Natural killer cell (primary cell): ENCODE measurements at regions not wholly inside any gene's neighbourhood (a gene's known extent, or its start where the extent isn't known, plus 50 kb on each side); places are given as distances from the start of the nearest gene placed in this dataset.

Experiments
- ATAC-seq, 3 donors: fragments of 150-1000 bp in 2 of 3; fragments of 200-7000 bp in 1 of 3; cut with Tn5 transposase; 1 replicate in 1 of 3; 2 replicates in 2 of 3; pipeline ENCODE4 v1.10.0; 2021; ENCODE audit warnings: mild to moderate bottlenecking in 2 of 3, moderate library complexity in 2 of 3
- DNase-seq, 2 donors: peaks; one replicate each; pipeline versions ENCODE4 v3.0.0 to v3.0.0-alpha.2; 2013 to 2021; ENCODE audit warnings: mixed read lengths in 1 of 2
- H3K27ac ChIP-seq: one replicate; pipeline ENCODE4 v1.5.1; 2013; ENCODE audit warnings: mild to moderate bottlenecking, low read length
- H3K27me3 ChIP-seq: one replicate; pipeline ENCODE4 v1.6.1; 2013; ENCODE audit warnings: low read length; ENCODE audit not compliant: control insufficient read depth, insufficient read depth
- H3K36me3 ChIP-seq: one replicate; pipeline ENCODE4 v1.6.1; 2013; ENCODE audit warnings: low read length; ENCODE audit not compliant: control insufficient read depth, insufficient read depth
- H3K4me1 ChIP-seq: one replicate; pipeline ENCODE4 v1.6.1; 2013; ENCODE audit warnings: low read length; ENCODE audit not compliant: control insufficient read depth, insufficient read depth
- H3K4me3 ChIP-seq: one replicate; pipeline ENCODE4 v1.5.1; 2013; ENCODE audit warnings: low read length
- H3K9me3 ChIP-seq: one replicate; pipeline ENCODE4 v1.6.1; 2013; ENCODE audit warnings: low read length; ENCODE audit not compliant: control insufficient read depth, insufficient read depth
- H3K27ac Mint-ChIP-seq, 2 donors: one replicate each; pipeline ENCODE4 v1.8.0; 2022; ENCODE audit warnings: mild to moderate bottlenecking in 2 of 2, mixed read lengths in 2 of 2, moderate library complexity in 1 of 2
- H3K27me3 Mint-ChIP-seq, 2 donors: one replicate each; pipeline ENCODE4 v1.8.0; 2022; ENCODE audit warnings: low read depth in 2 of 2, mixed read lengths in 2 of 2
- H3K36me3 Mint-ChIP-seq: one replicate; pipeline ENCODE4 v1.8.0; 2022; ENCODE audit warnings: mixed read lengths
- H3K4me1 Mint-ChIP-seq, 2 donors: one replicate each; pipeline ENCODE4 v1.8.0; 2022; ENCODE audit warnings: mixed read lengths in 2 of 2
- H3K4me3 Mint-ChIP-seq: one replicate; pipeline ENCODE4 v1.8.0; 2022; ENCODE audit warnings: mild to moderate bottlenecking, moderate library complexity, mixed read lengths
- H3K9me3 Mint-ChIP-seq, 2 donors: one replicate each; pipeline ENCODE4 v1.8.0; 2022; ENCODE audit warnings: mixed read lengths in 2 of 2
- WGBS: methylation state at CpG from one replicate; pipeline ENCODE4 v1.1.7; 2013; ENCODE audit warnings: missing lambda C conversion rate; ENCODE audit not compliant: insufficient coverage; 5-methylcytosine and 5-hydroxymethylcytosine counted together
- intact Hi-C: fragments of 100-400 bp; cut with micrococcal nuclease; formaldehyde crosslinking; loops from one replicate; pipeline ENCODE4 v1.14.2; 2022
- TF ChIP-seq, protein P1 (sequence below): fragments of 200-600 bp; IDR thresholded peaks from one replicate; pipeline ENCODE4 v1.8.0; 2022; ENCODE audit warnings: antibody characterized with exemption

DNA sequence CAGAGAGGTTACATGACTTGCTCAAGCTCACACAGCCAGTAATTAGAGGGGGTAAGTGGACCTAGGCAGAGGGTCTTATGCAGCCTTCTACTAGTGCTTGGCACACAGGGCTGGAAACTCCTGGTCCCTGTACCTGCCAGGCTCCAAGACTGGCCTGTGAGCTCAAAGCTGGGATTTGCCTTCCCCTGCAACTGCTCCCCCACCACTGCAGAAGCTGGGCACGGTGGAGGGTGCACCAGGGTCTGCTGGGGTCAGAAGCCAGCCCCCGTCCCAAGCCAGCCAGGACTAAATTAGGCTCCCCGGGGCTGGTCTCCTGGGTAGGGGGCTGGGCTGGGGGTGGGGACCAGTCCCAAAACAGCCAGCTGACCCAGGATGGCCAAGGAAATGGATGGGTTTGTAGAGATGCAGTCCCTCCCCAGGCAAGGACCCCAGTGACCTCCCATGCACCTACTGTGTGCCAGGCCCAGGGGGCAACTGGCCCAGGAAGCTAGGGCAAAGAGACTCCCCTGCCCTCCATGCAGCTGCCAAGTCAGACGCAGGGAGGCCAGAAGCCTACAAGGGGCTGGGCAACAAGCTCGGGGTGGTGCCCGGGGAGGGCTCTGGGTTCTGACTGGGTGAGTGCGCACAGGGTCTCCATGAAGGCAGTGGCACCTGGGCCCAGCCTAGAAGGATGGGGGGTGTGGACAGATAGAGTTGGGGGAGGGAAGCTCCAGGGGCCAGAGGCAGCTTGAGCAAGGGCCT lies 51.8 kb upstream of the LINGO1 start:
- TF ChIP-seq, protein P1, sequence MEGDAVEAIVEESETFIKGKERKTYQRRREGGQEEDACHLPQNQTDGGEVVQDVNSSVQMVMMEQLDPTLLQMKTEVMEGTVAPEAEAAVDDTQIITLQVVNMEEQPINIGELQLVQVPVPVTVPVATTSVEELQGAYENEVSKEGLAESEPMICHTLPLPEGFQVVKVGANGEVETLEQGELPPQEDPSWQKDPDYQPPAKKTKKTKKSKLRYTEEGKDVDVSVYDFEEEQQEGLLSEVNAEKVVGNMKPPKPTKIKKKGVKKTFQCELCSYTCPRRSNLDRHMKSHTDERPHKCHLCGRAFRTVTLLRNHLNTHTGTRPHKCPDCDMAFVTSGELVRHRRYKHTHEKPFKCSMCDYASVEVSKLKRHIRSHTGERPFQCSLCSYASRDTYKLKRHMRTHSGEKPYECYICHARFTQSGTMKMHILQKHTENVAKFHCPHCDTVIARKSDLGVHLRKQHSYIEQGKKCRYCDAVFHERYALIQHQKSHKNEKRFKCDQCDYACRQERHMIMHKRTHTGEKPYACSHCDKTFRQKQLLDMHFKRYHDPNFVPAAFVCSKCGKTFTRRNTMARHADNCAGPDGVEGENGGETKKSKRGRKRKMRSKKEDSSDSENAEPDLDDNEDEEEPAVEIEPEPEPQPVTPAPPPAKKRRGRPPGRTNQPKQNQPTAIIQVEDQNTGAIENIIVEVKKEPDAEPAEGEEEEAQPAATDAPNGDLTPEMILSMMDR = no peak
- ATAC-seq = no peak

DNA sequence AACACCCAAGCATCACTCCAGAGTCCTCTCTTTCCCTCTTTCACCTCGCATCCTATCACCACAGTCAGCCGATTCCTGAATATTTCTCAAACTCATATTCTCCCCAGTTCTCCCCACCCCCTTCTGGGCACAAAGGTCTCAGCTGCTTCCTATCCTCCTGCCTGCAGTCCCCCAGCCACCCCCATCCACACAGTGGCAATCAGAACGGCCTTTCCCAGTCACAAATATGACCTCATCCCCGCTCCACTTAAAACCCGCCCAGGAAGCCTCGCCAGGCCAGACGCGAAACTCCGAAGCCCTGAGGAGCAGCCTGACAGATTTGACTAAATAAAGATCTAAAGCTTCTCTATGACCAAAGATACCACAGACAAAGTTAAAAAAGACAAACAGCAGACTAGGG lies 49.9 kb upstream of the LINGO1 start:
- Mint-ChIP-seq H3K36me3 (no peaks in the 10 kb centered on the region), H3K27me3 (peaks cover 21 to 24% of the 10 kb centered on the region in 2 donors), H3K4me3 (no peak overlapping the region), H3K4me1 (no peaks in the 10 kb centered on the region), H3K27ac (no peak overlapping the region), H3K9me3 (no peaks in the 10 kb centered on the region)
- no peaks in the 10 kb centered on the region for H3K27me3 ChIP-seq
- no peaks in the 10 kb centered on the region for H3K36me3 ChIP-seq
- ATAC-seq = no peak
- no peak for DNase-seq
- intact Hi-C loops = no loop called here
- H3K4me3 ChIP-seq = no peak overlapping the region
- 65% methylated on average over 9 of the region's 9 CpGs for WGBS
- TF ChIP-seq, protein P1 = no peak
- no peaks in the 10 kb centered on the region for H3K4me1 ChIP-seq
- no peaks in the 10 kb centered on the region for H3K9me3 ChIP-seq
- H3K27ac ChIP-seq = no peak overlapping the region

More for the DNA sequence above, 51.8 kb upstream of the LINGO1 start:
- Histone ChIP-seq H3K27ac (no peak overlapping the region), H3K9me3 (no peaks in the 10 kb centered on the region), H3K4me3 (no peak overlapping the region), H3K36me3 (no peaks in the 10 kb centered on the region), H3K4me1 (no peaks in the 10 kb centered on the region), H3K27me3 (no peaks in the 10 kb centered on the region)
- intact Hi-C loops = no loop called here
- Mint-ChIP-seq H3K27me3 (peaks cover 16 to 27% of the 10 kb centered on the region in 2 donors), H3K36me3 (no peaks in the 10 kb centered on the region), H3K4me3 (no peak overlapping the region), H3K9me3 (no peaks in the 10 kb centered on the region), H3K4me1 (no peaks in the 10 kb centered on the region), H3K27ac (no peak overlapping the region)
- 88% methylated on average over 7 of the region's 7 CpGs for WGBS
- DNase-seq = no peak
